ENCODE measurements at regions not wholly inside any gene's neighbourhood (a gene's known extent, or its start where the extent isn't known, plus 50 kb on each side); places are given as distances from the start of the nearest gene placed in this dataset.
"Not testable (repeated sequence)": the region's sequence is repeated elsewhere in the genome, so short reads cannot be mapped to it uniquely, and the experiment has no call there.

GRCh38 chr21:31455506-31455905, 111.4 kb upstream of the TIAM1 start:
- DNase-seq (ENCODE audit: low read depth) = no peak

GRCh38 chr21:31450980-31451379, 106.9 kb upstream of the TIAM1 start:
- no peak for DNase-seq (ENCODE audit: low read depth)

DNA sequence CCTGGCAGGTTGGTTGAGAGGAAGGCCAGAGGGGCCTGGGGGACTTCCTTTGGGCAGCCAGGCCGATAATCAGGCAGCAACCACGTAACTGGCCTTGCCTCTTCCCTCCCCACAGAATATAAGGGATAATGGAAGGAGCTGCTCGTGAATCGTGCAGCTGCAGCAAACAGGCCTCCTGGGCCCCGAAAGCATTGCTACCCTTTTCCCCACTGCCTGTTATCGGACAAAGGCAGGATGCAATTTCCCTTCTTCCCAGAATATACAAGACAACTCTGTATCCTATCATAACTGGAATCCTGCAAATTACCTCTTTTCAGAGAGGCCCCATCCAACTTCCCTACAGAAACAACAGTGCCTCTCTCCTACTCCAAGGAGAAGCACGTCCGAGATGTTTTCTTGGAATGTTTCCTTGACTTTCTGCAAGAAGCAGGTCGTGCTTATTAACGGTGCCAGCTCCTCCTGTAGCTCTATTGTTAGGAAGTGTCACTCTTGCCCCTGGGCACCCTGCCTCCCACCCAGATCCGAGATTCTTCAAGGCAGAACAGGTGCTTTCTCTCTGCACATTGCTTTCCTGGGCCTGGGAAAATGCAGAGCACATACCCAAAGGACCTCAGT, 106.0 kb upstream of the TIAM1 start:
- DNase-seq (ENCODE audit: low read depth) = no peak

- DNase-seq (ENCODE audit: low read depth) = no peak
These were observed 104.4 kb upstream of the TIAM1 start for GRCh38 chr21:31448496-31448895.

DNA sequence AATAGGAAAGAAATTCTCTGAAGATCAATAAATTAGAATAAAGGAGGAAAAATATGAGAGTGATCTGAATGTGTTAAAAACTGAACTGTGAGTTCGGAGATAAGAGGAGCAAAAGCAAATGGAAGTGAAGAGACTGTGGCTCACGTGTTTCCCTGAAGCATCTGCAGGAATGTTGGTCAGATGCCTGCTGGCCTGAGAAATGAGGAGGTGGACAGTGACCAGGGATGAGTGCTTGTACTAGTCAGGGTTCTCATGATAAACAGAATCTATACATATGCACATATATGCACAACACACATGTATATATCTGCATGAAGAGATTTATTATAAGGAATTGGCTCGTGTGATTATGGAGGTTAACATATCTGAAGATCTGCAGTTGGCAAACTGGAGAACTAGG, 103.4 kb upstream of the TIAM1 start:
- no peak for DNase-seq (ENCODE audit: low read depth)

- no peak for DNase-seq (ENCODE audit: low read depth)
These were observed 102.3 kb upstream of the TIAM1 start for GRCh38 chr21:31446226-31446855.

GRCh38 chr21:31445137-31445536, 101.1 kb upstream of the TIAM1 start:
- no peak for DNase-seq (ENCODE audit: low read depth)

DNA sequence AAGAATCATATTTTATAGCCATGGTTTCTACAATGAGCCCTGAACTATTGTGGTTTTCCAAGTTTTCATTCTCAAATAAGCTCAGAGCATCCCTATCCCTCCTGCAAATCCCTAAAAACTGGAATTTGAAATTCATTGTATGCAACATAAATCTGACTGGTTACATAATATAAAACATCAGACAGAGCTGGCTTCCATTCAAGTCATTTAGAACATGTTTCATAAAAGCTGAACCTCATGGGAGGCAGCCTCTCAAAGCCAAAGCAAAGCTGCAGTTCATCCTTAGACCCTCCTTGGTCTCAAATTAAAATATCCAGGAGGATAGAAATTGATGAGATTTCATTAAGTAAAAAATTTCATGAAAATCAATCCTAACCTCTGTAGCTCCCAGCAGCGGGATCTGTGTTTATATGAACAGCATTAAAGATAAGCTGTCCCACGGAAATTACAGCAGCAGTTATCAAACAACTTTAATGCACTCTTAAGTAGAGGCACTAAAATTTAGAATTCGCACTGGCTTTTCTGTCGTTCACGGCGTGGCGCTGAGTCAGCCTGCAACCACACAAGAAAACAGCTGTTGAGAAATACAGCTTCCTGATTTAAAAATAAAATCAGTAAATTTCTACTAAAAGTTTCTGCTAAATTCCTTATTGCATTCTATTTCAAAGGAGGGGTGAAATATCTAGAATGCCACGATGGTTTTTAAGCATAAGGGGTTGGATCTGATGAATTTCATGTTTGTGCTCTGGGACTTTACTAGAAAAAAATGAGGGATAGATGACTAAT, 99.9 kb upstream of the TIAM1 start:
- DNase-seq (ENCODE audit: low read depth) = no peak

GRCh38 chr21:31442339-31442738, 98.3 kb upstream of the TIAM1 start:
- DNase-seq (ENCODE audit: low read depth) = no peak

- no peak for DNase-seq (ENCODE audit: low read depth)
These were observed 85.4 kb upstream of the TIAM1 start for GRCh38 chr21:31429506-31429905.

DNA sequence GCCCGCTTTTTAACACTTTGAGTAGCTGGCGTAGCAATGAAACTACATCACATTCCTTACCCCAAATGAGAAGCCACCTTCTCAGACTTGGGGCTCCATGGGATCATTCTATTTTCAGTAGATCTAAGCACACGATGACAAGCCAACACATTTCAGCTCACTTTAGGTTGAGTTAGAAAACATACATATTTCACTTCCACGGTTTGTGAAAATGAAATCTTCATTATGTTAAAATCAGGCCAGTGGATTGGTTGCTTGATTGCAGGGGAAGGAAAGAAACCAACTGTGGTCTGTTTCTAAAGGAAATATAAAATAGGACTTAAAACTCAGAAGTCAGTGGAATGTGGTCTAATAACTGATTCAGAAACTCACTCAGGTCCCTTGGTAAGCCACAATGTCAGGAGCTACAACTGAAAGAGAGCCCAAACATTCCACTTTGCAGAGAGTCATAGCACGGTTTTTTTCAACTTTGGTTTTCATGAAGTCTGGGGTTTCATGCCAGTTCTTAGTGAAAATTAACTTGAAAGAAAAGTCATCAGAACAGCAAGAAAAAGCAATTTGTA, 82.3 kb upstream of the TIAM1 start:
- no peak for DNase-seq (ENCODE audit: low read depth)

GRCh38 chr21:31425138-31425537, 81.1 kb upstream of the TIAM1 start:
- no peak for DNase-seq (ENCODE audit: low read depth)

DNA sequence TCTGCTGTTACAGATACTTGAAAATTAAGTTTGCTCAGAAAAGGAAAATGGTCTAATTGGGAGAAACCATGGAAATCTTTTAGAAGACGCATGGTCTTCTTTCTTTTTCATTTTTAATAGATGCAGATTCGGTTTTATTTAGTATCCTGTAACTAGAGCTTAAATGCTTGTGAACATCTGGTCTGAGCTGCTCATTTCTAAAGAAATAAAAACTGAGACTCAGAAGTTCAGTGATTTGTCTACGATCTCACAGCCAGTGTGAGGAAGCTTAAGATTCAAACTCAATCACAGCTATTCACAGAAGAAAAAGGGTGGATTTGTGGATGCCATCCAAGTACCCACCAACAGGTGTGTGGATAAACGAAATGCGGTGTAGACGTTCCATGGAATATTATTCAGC, 80.0 kb upstream of the TIAM1 start:
- no peak for DNase-seq (ENCODE audit: low read depth)

- DNase-seq (ENCODE audit: low read depth) = no peak
These were observed 76.9 kb upstream of the TIAM1 start for GRCh38 chr21:31420988-31421387.

DNA sequence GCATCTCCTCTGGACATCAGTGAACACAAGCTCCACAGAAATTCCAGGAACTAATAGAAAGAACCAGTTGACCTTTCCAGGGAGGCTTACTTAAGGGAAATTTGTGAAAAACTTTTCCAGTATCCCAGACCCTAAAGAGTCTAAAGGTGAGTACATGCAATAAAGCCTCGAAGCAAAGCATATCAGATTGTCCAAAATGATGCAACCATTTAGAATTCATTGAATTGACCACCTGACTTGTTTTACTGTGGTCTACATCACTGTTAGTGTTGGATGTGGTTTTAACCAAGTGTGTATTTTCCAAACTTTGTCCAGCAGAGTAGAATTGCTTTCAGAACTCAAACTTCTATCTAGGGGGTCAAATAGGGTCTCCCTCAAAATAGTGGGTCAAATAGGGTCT, 76.3 kb upstream of the TIAM1 start:
- no peak for DNase-seq (ENCODE audit: low read depth)

DNA sequence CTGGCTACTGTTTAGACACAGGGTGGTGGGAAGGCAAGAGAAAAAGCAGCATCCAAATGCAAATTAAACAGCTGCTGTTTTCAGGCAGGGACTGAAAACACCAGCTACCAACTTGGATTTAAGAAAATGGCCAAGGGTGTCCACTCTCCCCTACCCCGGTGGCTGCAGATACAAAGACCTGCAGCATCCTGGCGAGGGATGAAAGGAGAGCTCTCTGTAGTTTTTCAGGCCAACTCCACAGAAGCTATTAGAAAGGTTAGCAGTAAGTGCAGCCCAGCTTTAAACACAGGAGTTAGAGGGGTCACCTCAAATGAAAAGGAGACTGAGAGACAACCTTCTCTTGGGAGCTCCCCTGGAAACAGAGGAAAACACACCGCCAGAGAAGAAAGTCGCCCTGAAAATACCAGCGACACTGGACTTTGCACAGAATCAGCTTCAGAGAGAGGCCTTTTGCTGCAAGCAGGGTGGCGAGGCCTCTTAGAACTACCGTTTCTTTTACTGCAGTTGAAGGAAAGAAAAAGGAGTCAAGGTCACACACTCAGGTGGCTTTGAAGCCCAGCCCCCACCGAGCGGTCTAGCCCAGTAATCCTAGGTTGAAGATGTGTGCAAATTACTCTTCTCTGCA, 74.4 kb upstream of the TIAM1 start:
- no peak for DNase-seq (ENCODE audit: low read depth)

- DNase-seq (ENCODE audit: low read depth) = not testable (repeated sequence)
These were observed 73.2 kb upstream of the TIAM1 start for GRCh38 chr21:31417214-31417613.

- no peak for DNase-seq (ENCODE audit: low read depth)
These were observed 72.4 kb upstream of the TIAM1 start for GRCh38 chr21:31416465-31416864.

DNA sequence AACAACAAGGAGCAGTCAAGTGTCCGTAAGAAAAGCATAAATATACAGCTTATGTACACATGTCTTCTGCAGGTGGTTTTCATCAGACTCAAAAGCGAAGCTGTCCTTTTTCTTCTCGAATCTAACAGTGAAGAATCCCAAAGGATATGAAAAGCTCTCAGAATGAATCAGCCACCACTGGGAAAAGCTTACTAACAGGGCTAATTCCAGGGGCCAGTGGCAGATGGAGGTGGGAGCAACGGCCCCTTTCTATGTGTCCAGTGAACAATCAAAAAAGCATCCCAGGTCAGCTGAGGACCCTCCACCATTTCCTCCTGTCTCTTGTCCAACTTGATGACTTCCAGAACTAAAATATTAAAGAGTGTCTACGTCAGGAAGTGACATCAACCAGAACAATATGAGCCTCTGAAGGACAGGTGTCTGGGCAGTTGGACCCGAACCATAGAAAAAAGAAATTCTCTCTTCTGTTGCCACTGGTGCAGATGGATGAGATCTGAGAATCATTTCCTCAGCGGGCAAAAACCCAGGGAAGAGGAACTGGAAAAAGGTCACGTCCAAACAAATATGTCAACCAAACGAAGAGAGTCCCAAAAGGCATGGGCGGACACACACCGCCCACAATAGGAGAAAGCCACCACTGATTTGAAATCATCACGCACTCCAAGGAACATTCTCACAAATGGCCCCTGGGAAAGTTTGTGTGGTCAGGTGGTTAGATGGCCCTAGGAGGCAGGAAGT, 70.4 kb upstream of the TIAM1 start:
- no peak for DNase-seq (ENCODE audit: low read depth)

DNA sequence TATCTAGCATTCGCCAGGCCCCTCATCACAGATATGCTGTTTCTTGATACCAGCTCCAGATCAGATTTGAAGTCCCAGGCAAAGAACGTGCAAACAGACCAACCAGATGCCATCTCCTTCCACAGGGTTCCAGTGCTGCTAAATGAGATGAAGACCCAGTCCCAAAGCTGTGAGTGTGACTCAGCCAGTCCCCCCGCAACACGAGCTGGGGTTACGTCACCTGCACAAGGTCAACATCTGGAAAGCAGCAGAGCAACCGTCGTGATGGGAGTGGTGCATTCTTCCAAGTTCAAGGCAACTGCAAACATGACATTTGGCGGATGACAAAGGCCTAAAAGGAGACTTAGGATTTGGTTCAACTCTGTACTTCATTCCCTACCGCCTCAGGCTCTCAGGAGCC, 69.6 kb upstream of the TIAM1 start:
- no peak for DNase-seq (ENCODE audit: low read depth)

DNA sequence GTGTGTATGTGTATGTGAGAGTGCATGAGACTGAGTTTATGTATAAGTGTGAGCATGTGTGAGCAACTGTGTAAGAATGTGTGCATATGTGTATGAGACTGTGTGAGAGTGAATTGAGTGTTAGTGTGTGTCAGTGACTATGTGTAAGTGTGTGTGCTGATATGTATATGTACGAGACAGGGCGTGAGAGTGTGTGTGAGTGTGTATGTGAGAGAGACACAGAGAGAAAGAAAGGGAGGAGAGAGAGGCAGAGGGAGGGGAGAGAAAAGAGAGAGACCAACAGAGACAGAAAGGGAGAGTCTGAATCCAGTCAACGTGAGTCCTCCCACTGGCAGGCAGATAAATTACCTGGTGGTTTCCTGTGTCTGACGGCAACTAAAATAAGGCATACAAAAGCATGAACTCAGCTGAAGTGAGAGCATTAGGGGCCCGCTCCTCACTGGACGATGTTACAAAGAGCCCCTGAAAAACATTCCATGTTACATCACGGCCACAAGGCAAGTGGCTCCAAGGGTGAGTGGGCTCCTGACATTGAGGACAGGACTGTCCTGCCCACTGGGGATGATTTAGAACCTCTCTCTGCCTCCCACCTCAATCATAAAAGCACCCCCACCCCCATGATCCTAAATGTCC, 66.6 kb upstream of the TIAM1 start:
- no peak for DNase-seq (ENCODE audit: low read depth)
